ENCODE measurements at regions not wholly inside any gene's neighbourhood (a gene's known extent, or its start where the extent isn't known, plus 50 kb on each side); places are given as distances from the start of the nearest gene placed in this dataset.
A peak's percentile ranks its signal among the peaks of the same experiment; 100 is the strongest.

DNA sequence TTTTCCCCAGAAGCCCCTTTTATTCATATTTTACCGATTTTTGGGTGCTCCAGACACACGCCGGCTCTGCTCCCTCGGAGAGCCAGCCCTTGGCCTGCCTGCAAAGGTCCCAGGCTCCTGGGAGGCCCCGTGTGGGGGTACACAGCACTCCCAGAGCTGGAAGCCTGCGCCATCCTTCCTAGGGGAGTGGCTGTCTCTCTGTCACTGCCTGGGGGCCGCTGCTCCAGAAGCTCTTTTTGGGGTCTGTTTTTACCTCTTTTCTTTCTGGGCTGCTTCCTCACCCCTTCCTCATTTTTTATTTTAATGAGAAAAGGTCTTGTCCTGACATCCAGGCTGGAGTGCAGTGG is 119.1 kb upstream of the COL5A1 start:
- H3K79me1 ChIP-seq (replicated peaks; ENCODE audit: low read length, poor library complexity, severe bottlenecking) = no peaks in the 10 kb centered on the region
- peaks cover 2% of the 10 kb centered on the region for H3K4me1 ChIP-seq (ENCODE audit: control insufficient read depth, insufficient read depth, low read depth, low read length)
- no peak overlapping the region for H2BK5ac ChIP-seq (ENCODE audit: low read depth, low read length, poor library complexity, severe bottlenecking)
- H3K27ac ChIP-seq (ENCODE audit: low read length, poor library complexity, severe bottlenecking) = no peak overlapping the region
- peak overlapping the region in 1 of 2 experiments; percentile 40 for H3K18ac ChIP-seq (ENCODE audit: low read depth in 1 of 2, low read length in 2 of 2)
- no peak overlapping the region for H3K9ac ChIP-seq (ENCODE audit: low read length)
- H3K27me3 ChIP-seq (ENCODE audit: control insufficient read depth in 1 of 2, insufficient read depth in 1 of 2, low read length in 2 of 2) = no peaks in the 10 kb centered on the region
- H2BK15ac ChIP-seq (ENCODE audit: low read depth, poor library complexity, severe bottlenecking) = peak overlapping the region; percentile 33
- H4K91ac ChIP-seq (ENCODE audit: low read length) = no peak overlapping the region
- H2BK120ac ChIP-seq (ENCODE audit: low read depth, low read length) = no peak overlapping the region
- H3K9me3 ChIP-seq (ENCODE audit: control insufficient read depth, low read length) = no peaks in the 10 kb centered on the region
- no peak overlapping the region for H2AFZ ChIP-seq (ENCODE audit: low read depth, low read length)
- H2AK5ac ChIP-seq (ENCODE audit: low read length, severe bottlenecking) = no peak overlapping the region
- no peak for DNase-seq
- WGBS = 96% methylated on average over 7 of the region's 7 CpGs
- H2BK12ac ChIP-seq (ENCODE audit: low read length in 2 of 2) = no peak overlapping the region
- H3K23ac ChIP-seq (ENCODE audit: low read length in 2 of 2) = no peak overlapping the region
- H4K8ac ChIP-seq (ENCODE audit: low read length) = peak overlapping the region; percentile 27
- no peaks in the 10 kb centered on the region for H3K36me3 ChIP-seq (ENCODE audit: control insufficient read depth in 1 of 2, insufficient read depth in 2 of 2, low read depth in 1 of 2, low read length in 2 of 2)
- H3K4me2 ChIP-seq (ENCODE audit: low read length, poor library complexity, severe bottlenecking) = no peak overlapping the region
- no peak overlapping the region for H3K4ac ChIP-seq (ENCODE audit: low read depth in 1 of 2, low read length in 2 of 2)
- no peak overlapping the region for H3K14ac ChIP-seq (ENCODE audit: low read length in 2 of 2)
- H3K4me3 ChIP-seq (ENCODE audit: insufficient read depth in 1 of 2, low read depth in 1 of 2, low read length in 2 of 2) = no peak overlapping the region

DNA sequence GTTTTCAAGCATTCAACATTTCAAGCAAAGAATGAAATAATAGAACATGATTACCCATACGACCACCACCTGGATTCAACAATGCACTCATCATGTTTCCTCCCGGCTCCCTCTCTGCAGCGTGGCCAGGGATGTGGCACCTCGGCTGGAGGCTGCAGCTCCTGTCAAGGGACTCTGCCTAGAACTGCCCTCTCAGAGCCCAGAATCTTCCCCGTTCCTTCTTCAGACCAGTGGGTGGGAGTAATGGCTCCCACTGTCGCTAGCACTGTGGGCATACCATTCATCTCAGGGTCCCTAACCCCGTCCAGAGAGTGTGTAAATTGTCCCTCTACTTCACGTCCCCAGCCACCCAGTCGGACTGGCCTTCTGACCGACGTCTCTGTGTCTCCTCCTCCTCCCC is 118.6 kb upstream of the COL5A1 start:
- Histone ChIP-seq H3K23ac (ENCODE audit: low read length in 2 of 2) (no peak overlapping the region), H3K4me3 (ENCODE audit: insufficient read depth in 1 of 2, low read depth in 1 of 2, low read length in 2 of 2) (no peak overlapping the region), H3K14ac (ENCODE audit: low read length in 2 of 2) (no peak overlapping the region), H3K27me3 (ENCODE audit: control insufficient read depth in 1 of 2, insufficient read depth in 1 of 2, low read length in 2 of 2) (no peaks in the 10 kb centered on the region), H3K4ac (ENCODE audit: low read depth in 1 of 2, low read length in 2 of 2) (no peak overlapping the region), H2AFZ (ENCODE audit: low read depth, low read length) (no peak overlapping the region), H4K91ac (ENCODE audit: low read length) (peak overlapping the region; percentile 1), H2BK120ac (ENCODE audit: low read depth, low read length) (no peak overlapping the region), H3K18ac (ENCODE audit: low read depth in 1 of 2, low read length in 2 of 2) (no peak overlapping the region), H3K36me3 (ENCODE audit: control insufficient read depth in 1 of 2, insufficient read depth in 2 of 2, low read depth in 1 of 2, low read length in 2 of 2) (no peaks in the 10 kb centered on the region), H3K9me3 (ENCODE audit: control insufficient read depth, low read length) (no peaks in the 10 kb centered on the region), H3K4me1 (ENCODE audit: control insufficient read depth, insufficient read depth, low read depth, low read length) (peaks cover 2% of the 10 kb centered on the region), H3K4me2 (ENCODE audit: low read length, poor library complexity, severe bottlenecking) (no peak overlapping the region), H2BK12ac (ENCODE audit: low read length in 2 of 2) (peak overlapping the region in 1 of 2 experiments; percentile 78), H3K27ac (ENCODE audit: low read length, poor library complexity, severe bottlenecking) (no peak overlapping the region), H3K79me1 (replicated peaks; ENCODE audit: low read length, poor library complexity, severe bottlenecking) (no peaks in the 10 kb centered on the region), H4K8ac (ENCODE audit: low read length) (no peak overlapping the region), H2BK15ac (ENCODE audit: low read depth, poor library complexity, severe bottlenecking) (no peak overlapping the region), H2AK5ac (ENCODE audit: low read length, severe bottlenecking) (no peak overlapping the region), H2BK5ac (ENCODE audit: low read depth, low read length, poor library complexity, severe bottlenecking) (no peak overlapping the region), H3K9ac (ENCODE audit: low read length) (no peak overlapping the region)
- 86% methylated on average over 11 of the region's 11 CpGs for WGBS
- no peak for DNase-seq

DNA sequence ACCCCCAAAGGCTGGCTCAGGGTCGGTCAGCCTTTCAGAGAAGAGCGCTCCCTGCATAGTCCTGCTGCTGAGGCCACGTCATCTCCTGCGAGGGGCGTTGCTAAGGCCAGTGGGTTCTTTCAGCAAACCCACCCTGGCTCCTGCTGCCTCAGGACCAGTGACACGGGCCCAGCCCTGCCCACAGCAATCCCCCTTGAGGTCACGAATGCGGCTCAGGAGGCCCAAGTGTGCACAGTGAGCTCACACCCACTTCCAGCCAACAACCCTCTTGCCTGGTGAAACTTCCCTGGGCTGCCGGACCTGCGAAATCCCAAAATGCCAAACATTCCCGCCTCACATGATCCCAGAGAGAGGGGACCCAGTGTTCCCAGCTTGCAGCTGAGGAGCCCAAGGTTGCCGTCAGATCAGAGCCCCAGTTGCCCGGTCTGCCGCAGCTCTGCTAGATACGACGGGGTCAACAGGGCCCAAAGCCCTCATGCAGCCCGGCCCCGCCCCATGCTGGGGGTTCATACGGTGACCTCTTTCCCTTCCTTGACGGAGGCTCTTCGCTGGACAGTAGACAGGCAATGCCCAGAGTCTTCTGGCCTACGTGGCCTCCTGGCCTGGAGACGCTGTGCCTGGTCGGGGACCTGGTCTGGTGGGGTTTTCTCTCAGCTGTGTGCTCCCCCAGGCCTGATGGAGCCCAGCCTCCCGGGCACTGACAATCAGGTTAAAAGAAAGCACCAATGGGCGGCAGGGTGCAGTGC is 116.4 kb upstream of the COL5A1 start:
- Histone ChIP-seq H3K18ac (ENCODE audit: low read depth in 1 of 2, low read length in 2 of 2) (peak overlapping the region in 1 of 2 experiments; percentile 58), H4K91ac (ENCODE audit: low read length) (peak overlapping the region; percentile 74), H3K23ac (ENCODE audit: low read length in 2 of 2) (no peak overlapping the region), H2AFZ (ENCODE audit: low read depth, low read length) (no peak overlapping the region), H3K9ac (ENCODE audit: low read length) (peak overlapping the region; percentile 78), H3K4me3 (ENCODE audit: insufficient read depth in 1 of 2, low read depth in 1 of 2, low read length in 2 of 2) (peak overlapping the region in 1 of 2 experiments; percentile 66), H2BK15ac (ENCODE audit: low read depth, poor library complexity, severe bottlenecking) (peak overlapping the region; percentile 85), H3K4ac (ENCODE audit: low read depth in 1 of 2, low read length in 2 of 2) (no peak overlapping the region), H3K79me1 (replicated peaks; ENCODE audit: low read length, poor library complexity, severe bottlenecking) (no peaks in the 10 kb centered on the region), H3K4me2 (ENCODE audit: low read length, poor library complexity, severe bottlenecking) (no peak overlapping the region), H3K27me3 (ENCODE audit: control insufficient read depth in 1 of 2, insufficient read depth in 1 of 2, low read length in 2 of 2) (no peaks in the 10 kb centered on the region), H4K8ac (ENCODE audit: low read length) (peak overlapping the region; percentile 19), H3K4me1 (ENCODE audit: control insufficient read depth, insufficient read depth, low read depth, low read length) (no peaks in the 10 kb centered on the region), H3K27ac (ENCODE audit: low read length, poor library complexity, severe bottlenecking) (no peak overlapping the region), H3K9me3 (ENCODE audit: control insufficient read depth, low read length) (peaks cover 2% of the 10 kb centered on the region), H3K14ac (ENCODE audit: low read length in 2 of 2) (peak overlapping the region in 1 of 2 experiments; percentile 30), H2BK120ac (ENCODE audit: low read depth, low read length) (no peak overlapping the region), H2BK12ac (ENCODE audit: low read length in 2 of 2) (peak overlapping the region; percentile 72 to 73), H2AK5ac (ENCODE audit: low read length, severe bottlenecking) (no peak overlapping the region), H3K36me3 (ENCODE audit: control insufficient read depth in 1 of 2, insufficient read depth in 2 of 2, low read depth in 1 of 2, low read length in 2 of 2) (no peaks in the 10 kb centered on the region), H2BK5ac (ENCODE audit: low read depth, low read length, poor library complexity, severe bottlenecking) (no peak overlapping the region)
- 95% methylated on average over 26 of the region's 26 CpGs for WGBS
- no peak for DNase-seq

DNA sequence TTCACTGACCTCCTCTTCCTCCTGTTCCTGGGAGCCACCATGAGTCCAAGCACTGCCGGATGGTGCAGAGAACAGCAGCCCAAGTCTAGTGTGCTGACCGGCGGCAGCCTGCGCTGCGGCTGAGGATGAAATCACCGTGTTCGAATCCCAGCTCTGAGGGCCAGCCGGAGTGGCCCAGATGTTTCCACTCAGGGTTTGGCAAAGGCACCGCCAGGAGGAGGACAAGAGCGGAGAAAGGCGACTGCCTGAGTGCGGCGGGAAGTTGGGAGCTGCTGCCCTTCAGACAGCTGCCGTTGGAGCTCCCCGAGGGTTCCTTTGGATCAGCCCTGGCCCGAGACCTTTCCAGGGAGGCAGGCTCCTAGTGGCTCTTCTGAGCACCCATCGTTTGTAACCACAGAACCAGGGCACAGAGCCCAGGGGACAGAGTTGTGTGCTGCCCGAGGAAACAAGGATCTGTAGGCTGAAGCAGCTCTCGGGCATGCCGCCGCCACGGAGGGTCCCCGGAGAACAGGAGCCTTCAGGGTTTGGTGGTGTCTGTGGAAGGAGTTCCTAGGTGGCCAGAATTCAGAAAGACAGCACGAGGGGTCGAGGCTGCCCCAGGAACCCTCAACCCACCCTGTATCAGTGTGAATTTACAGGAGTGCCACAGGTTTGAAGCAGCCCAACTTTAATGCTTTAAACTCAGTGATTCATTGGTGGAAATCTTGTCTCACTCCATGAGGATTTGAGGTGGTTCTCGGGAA is 115.6 kb upstream of the COL5A1 start:
- no peaks in the 10 kb centered on the region for H3K79me1 ChIP-seq (replicated peaks; ENCODE audit: low read length, poor library complexity, severe bottlenecking)
- no peak overlapping the region for H2BK5ac ChIP-seq (ENCODE audit: low read depth, low read length, poor library complexity, severe bottlenecking)
- no peak overlapping the region for H3K27ac ChIP-seq (ENCODE audit: low read length, poor library complexity, severe bottlenecking)
- no peak overlapping the region for H2AK5ac ChIP-seq (ENCODE audit: low read length, severe bottlenecking)
- no peak overlapping the region for H3K4ac ChIP-seq (ENCODE audit: low read depth in 1 of 2, low read length in 2 of 2)
- H4K8ac ChIP-seq (ENCODE audit: low read length) = peak overlapping the region; percentile 19
- H3K4me2 ChIP-seq (ENCODE audit: low read length, poor library complexity, severe bottlenecking) = no peak overlapping the region
- no peaks in the 10 kb centered on the region for H3K27me3 ChIP-seq (ENCODE audit: control insufficient read depth in 1 of 2, insufficient read depth in 1 of 2, low read length in 2 of 2)
- no peak overlapping the region for H2BK120ac ChIP-seq (ENCODE audit: low read depth, low read length)
- H3K4me3 ChIP-seq (ENCODE audit: insufficient read depth in 1 of 2, low read depth in 1 of 2, low read length in 2 of 2) = peak overlapping the region in 1 of 2 experiments; percentile 66
- peak overlapping the region; percentile 57 for H2BK15ac ChIP-seq (ENCODE audit: low read depth, poor library complexity, severe bottlenecking)
- H3K4me1 ChIP-seq (ENCODE audit: control insufficient read depth, insufficient read depth, low read depth, low read length) = no peaks in the 10 kb centered on the region
- H3K18ac ChIP-seq (ENCODE audit: low read depth in 1 of 2, low read length in 2 of 2) = peak overlapping the region in 1 of 2 experiments; percentile 58
- peak overlapping the region in 1 of 2 experiments; percentile 30 for H3K14ac ChIP-seq (ENCODE audit: low read length in 2 of 2)
- H2AFZ ChIP-seq (ENCODE audit: low read depth, low read length) = no peak overlapping the region
- no peak overlapping the region for H3K23ac ChIP-seq (ENCODE audit: low read length in 2 of 2)
- peak overlapping the region; percentile 3 for H4K91ac ChIP-seq (ENCODE audit: low read length)
- peak overlapping the region; percentile 28 to 73 for H2BK12ac ChIP-seq (ENCODE audit: low read length in 2 of 2)
- 88% methylated on average over 26 of the region's 26 CpGs for WGBS
- H3K9me3 ChIP-seq (ENCODE audit: control insufficient read depth, low read length) = peaks cover 9% of the 10 kb centered on the region
- no peaks in the 10 kb centered on the region for H3K36me3 ChIP-seq (ENCODE audit: control insufficient read depth in 1 of 2, insufficient read depth in 2 of 2, low read depth in 1 of 2, low read length in 2 of 2)
- H3K9ac ChIP-seq (ENCODE audit: low read length) = peak overlapping the region; percentile 78
- DNase-seq = no peak
